Progenitor cell of endocrine pancreas (in vitro differentiated cells): ENCODE measurements at regions not wholly inside any gene's neighbourhood (a gene's known extent, or its start where the extent isn't known, plus 50 kb on each side); places are given as distances from the start of the nearest gene placed in this dataset.

Experiments used
- DNase-seq: peaks from one replicate; pipeline ENCODE4 v3.0.0; 2021; ENCODE audit warnings: low spot score; ENCODE audit not compliant: unreplicated experiment
- H3K27ac Mint-ChIP-seq: 2 replicates; pipeline ENCODE4 v1.8.0; 2021; ENCODE audit warnings: mild to moderate bottlenecking, moderate library complexity, mixed read lengths
- H3K27me3 Mint-ChIP-seq: 2 replicates; pipeline ENCODE4 v1.8.0; 2021; ENCODE audit warnings: mixed read lengths
- H3K36me3 Mint-ChIP-seq: 2 replicates; pipeline ENCODE4 v1.8.0; 2022; ENCODE audit warnings: mixed read lengths; ENCODE audit not compliant: insufficient read depth
- H3K4me1 Mint-ChIP-seq: 2 replicates; pipeline ENCODE4 v1.8.0; 2021; ENCODE audit warnings: low read depth, mixed read lengths
- H3K4me3 Mint-ChIP-seq: 2 replicates; pipeline ENCODE4 v1.8.0; 2021; ENCODE audit warnings: low read depth, mild to moderate bottlenecking, moderate library complexity, mixed read lengths
- H3K9me3 Mint-ChIP-seq: 2 replicates; pipeline ENCODE4 v1.8.0; 2021; ENCODE audit warnings: low read depth, mixed read lengths
- CTCF ChIP-seq: fragments of 200-600 bp; sonication (generic); IDR thresholded peaks from one replicate; pipeline ENCODE4 v1.5.0; 2021; ENCODE audit warnings: antibody characterized with exemption, mild to moderate bottlenecking; ENCODE audit not compliant: unreplicated experiment

- no peak overlapping the region for H3K27ac Mint-ChIP-seq
- no peak for DNase-seq
- no peak for TF ChIP-seq CTCF
These were observed 85.2 kb upstream of the SLC1A3 start for GRCh38 chr5:36521219-36521618.

DNA sequence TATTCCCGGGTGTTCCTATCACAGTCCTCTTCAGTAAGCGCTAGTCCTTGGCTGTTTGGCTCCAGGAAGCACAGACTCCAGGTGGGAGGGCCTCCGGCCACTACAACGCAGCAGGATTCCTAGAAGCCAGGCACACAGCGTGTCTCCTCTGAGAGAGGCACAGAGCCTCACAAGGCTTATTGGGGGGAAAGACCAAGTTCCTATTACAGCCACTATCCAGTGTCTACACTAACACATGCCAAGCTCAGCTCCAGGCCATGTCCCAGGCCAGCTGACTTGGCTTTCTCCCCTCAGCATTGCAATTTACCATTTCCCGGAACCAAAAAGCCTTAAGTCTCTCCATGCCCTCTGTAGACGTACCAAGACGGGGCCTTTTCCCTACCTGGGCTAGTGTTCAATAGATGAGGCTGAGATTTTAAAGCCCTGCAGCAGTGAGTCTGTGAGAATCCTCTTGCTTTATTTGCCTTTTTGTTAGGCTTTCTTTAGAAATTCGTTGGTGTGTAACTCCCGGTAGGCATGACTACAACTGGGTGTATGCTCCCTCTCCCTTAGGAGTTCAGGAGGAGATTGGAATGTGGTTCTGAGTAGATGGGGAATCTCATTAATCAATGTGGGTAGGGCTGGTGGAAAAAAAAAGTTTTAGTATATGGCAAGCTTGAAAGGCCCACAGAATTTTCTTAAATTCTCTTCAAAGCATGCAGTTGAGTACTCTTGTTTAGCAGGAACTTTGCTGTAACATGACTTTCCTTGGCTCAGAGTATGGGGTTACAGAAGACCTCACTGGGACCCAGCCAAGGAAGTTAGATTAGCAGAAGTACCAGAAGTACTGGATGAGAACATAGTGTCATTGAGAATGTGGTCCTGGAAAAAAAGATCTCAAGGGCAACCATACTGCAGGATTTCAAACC is 84.3 kb upstream of the SLC1A3 start:
- Mint-ChIP-seq H3K4me1 (peaks cover 7% of the 10 kb centered on the region), H3K27ac (no peak overlapping the region), H3K4me3 (no peak overlapping the region), H3K36me3 (no peaks in the 10 kb centered on the region), H3K9me3 (peaks cover 6% of the 10 kb centered on the region), H3K27me3 (peaks cover 3% of the 10 kb centered on the region)
- no peak for DNase-seq
- no peak for TF ChIP-seq CTCF

More at GRCh38 chr5:36521219-36521618, 85.2 kb upstream of the SLC1A3 start:
- H3K4me1 Mint-ChIP-seq = peaks cover 7% of the 10 kb centered on the region
- H3K9me3 Mint-ChIP-seq = peaks cover 6% of the 10 kb centered on the region
- H3K36me3 Mint-ChIP-seq = no peaks in the 10 kb centered on the region
- peaks cover 3% of the 10 kb centered on the region for H3K27me3 Mint-ChIP-seq
- no peak overlapping the region for H3K4me3 Mint-ChIP-seq

DNA sequence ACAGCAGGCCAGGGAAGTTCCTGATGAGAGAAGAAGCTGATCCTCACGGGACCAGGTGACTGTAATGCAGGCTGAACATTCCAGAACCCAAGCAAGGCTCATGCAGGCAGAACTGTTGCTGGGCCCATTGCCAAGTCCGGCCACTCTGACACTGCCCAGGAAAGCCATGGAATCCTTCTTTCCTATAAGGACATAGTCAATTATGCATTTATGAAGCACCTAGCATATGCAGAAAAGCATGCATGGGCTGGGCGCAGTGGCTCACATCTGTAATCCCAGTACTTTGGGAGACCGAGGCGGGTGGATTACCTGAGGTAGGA is 83.7 kb upstream of the SLC1A3 start:
- DNase-seq = no peak
- H3K9me3 Mint-ChIP-seq = peaks cover 6% of the 10 kb centered on the region
- peaks cover 3% of the 10 kb centered on the region for H3K27me3 Mint-ChIP-seq
- H3K4me3 Mint-ChIP-seq = no peak overlapping the region
- H3K4me1 Mint-ChIP-seq = peaks cover 7% of the 10 kb centered on the region
- no peak overlapping the region for H3K27ac Mint-ChIP-seq
- no peaks in the 10 kb centered on the region for H3K36me3 Mint-ChIP-seq
- TF ChIP-seq CTCF = no peak

- TF ChIP-seq CTCF = no peak
- no peak overlapping the region for H3K4me3 Mint-ChIP-seq
- peaks cover 3% of the 10 kb centered on the region for H3K9me3 Mint-ChIP-seq
These were observed 83.0 kb upstream of the SLC1A3 start for GRCh38 chr5:36523450-36523849.

DNA sequence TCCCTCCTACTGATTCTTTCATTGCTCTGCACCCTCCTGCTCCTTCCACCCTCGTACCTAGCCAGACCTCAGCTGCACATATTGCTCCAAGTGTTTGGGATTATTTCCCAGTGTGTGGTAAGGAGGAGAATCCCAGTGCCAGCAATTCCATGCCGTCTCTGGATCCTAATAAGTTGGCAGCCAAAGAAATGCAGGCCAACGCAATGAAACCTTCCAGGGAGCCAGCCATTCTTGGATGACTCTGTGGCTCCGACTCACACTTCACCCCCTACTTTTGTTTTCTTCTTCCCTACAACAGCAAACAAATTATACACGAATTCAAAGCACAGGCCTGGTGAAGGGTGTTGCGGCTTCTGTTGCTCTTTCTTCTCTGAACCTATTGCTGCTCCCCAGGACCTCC is 82.5 kb upstream of the SLC1A3 start:
- TF ChIP-seq CTCF = no peak
- H3K36me3 Mint-ChIP-seq = no peaks in the 10 kb centered on the region
- H3K4me3 Mint-ChIP-seq = no peak overlapping the region
- no peaks in the 10 kb centered on the region for H3K9me3 Mint-ChIP-seq
- DNase-seq = no peak
- peaks cover 7% of the 10 kb centered on the region for H3K4me1 Mint-ChIP-seq
- no peak overlapping the region for H3K27ac Mint-ChIP-seq
- H3K27me3 Mint-ChIP-seq = peaks cover 3% of the 10 kb centered on the region

More at GRCh38 chr5:36523450-36523849, 83.0 kb upstream of the SLC1A3 start:
- H3K27ac Mint-ChIP-seq = no peak overlapping the region
- peaks cover 3% of the 10 kb centered on the region for H3K27me3 Mint-ChIP-seq
- H3K36me3 Mint-ChIP-seq = no peaks in the 10 kb centered on the region
- peaks cover 7% of the 10 kb centered on the region for H3K4me1 Mint-ChIP-seq
- DNase-seq = no peak
